ENCODE measurements at regions not wholly inside any gene's neighbourhood (a gene's known extent, or its start where the extent isn't known, plus 50 kb on each side); places are given as distances from the start of the nearest gene placed in this dataset.

GRCh38 chr10:58028597-58029366 lies 238.9 kb downstream of the IPMK start:
- TF ChIP-seq CTCF (conservative IDR thresholded peaks at IDR 0.05; ENCODE audit: low read length) = no peak
- no peak for TF ChIP-seq EZH2phosphoT487 (IDR thresholded peaks at IDR 0.05; ENCODE audit: borderline replicate concordance, low read depth, low read length)
- H3K4me3 ChIP-seq (ENCODE audit: low read depth, low read length, poor library complexity, severe bottlenecking) = no peak overlapping the region
- no peaks in the 10 kb centered on the region for H3K4me1 ChIP-seq (ENCODE audit: insufficient read depth, low read length, poor library complexity, severe bottlenecking)
- no TSS peak for BruUV-seq (replicated peaks)
- H3K36me3 ChIP-seq (ENCODE audit: insufficient read depth, low read length) = no peaks in the 10 kb centered on the region
- H2AFZ ChIP-seq (ENCODE audit: low read length) = no peak overlapping the region
- no peaks in the 10 kb centered on the region for H3K9me2 ChIP-seq (ENCODE audit: insufficient read depth, low read length)
- POLR2A ChIA-PET = interaction anchor here (0.9 kb wide), 1 partner anchor 10 kb away, joined by 3 read pairs; no protein-coding TSS in a partner anchor
- CTCF ChIA-PET (ENCODE audit: unreplicated experiment) = no interaction called here
- H3K79me2 ChIP-seq (ENCODE audit: insufficient read depth, low read depth, low read length) = no peaks in the 10 kb centered on the region
- no peak overlapping the region for H3K4me2 ChIP-seq (ENCODE audit: low read length)
- H3K27ac ChIP-seq (ENCODE audit: low read depth, low read length, poor library complexity, severe bottlenecking) = no peak overlapping the region
- DNase-seq (ENCODE audit: low spot score) = no peak
- intact Hi-C loops (cut with micrococcal nuclease; ENCODE audit: unreplicated experiment) = no loop called here
- no peaks in the 10 kb centered on the region for H3K9me3 ChIP-seq (ENCODE audit: low read length)
- no peaks in the 10 kb centered on the region for H4K20me1 ChIP-seq (ENCODE audit: insufficient read depth, low read length)

GRCh38 chr10:58027426-58027825 lies 240.3 kb downstream of the IPMK start:
- no peaks in the 10 kb centered on the region for H3K79me2 ChIP-seq (ENCODE audit: insufficient read depth, low read depth, low read length)
- intact Hi-C loops (cut with micrococcal nuclease; ENCODE audit: unreplicated experiment) = no loop called here

More at GRCh38 chr10:58027426-58027825, 240.3 kb downstream of the IPMK start:
- BruUV-seq (replicated peaks) = no TSS peak
- Histone ChIP-seq H3K4me1 (ENCODE audit: insufficient read depth, low read length, poor library complexity, severe bottlenecking) (no peaks in the 10 kb centered on the region), H2AFZ (ENCODE audit: low read length) (no peak overlapping the region), H3K9me3 (ENCODE audit: low read length) (no peaks in the 10 kb centered on the region), H3K36me3 (ENCODE audit: insufficient read depth, low read length) (no peaks in the 10 kb centered on the region), H3K27ac (ENCODE audit: low read depth, low read length, poor library complexity, severe bottlenecking) (no peak overlapping the region), H3K9me2 (ENCODE audit: insufficient read depth, low read length) (no peaks in the 10 kb centered on the region), H3K4me2 (ENCODE audit: low read length) (no peak overlapping the region), H3K4me3 (ENCODE audit: low read depth, low read length, poor library complexity, severe bottlenecking) (no peak overlapping the region), H4K20me1 (ENCODE audit: insufficient read depth, low read length) (no peaks in the 10 kb centered on the region)
- POLR2A ChIA-PET = no interaction called here
- TF ChIP-seq EZH2phosphoT487 (IDR thresholded peaks at IDR 0.05; ENCODE audit: borderline replicate concordance, low read depth, low read length) (no peak), CTCF (conservative IDR thresholded peaks at IDR 0.05; ENCODE audit: low read length) (no peak)
- CTCF ChIA-PET (ENCODE audit: unreplicated experiment) = no interaction called here
- DNase-seq (ENCODE audit: low spot score) = no peak
